Smooth muscle cell (in vitro differentiated cells): ENCODE measurements at regions not wholly inside any gene's neighbourhood (a gene's known extent, or its start where the extent isn't known, plus 50 kb on each side); places are given as distances from the start of the nearest gene placed in this dataset.

Source experiments
- DNase-seq: peaks from one replicate; lab custom pipeline; 2025; ENCODE audit not compliant: unreplicated experiment; lab: John Stamatoyannopoulos, UW
- H2AFZ ChIP-seq: fragments of 200-600 bp; sonication (generic); 2 replicates; pipeline ENCODE4 v1.6.0; 2016; ENCODE audit warnings: antibody characterized with exemption, low read depth, mild to moderate bottlenecking
- H3F3A ChIP-seq: fragments of 200-600 bp; sonication (generic); 2 replicates; pipeline ENCODE4 v1.6.0; 2017; ENCODE audit warnings: antibody characterized with exemption, low read depth
- H3K27ac ChIP-seq: fragments of 200-600 bp; sonication (generic); 2 replicates; pipeline ENCODE4 v1.5.1; 2016; ENCODE audit warnings: low read depth, mild to moderate bottlenecking
- H3K27me3 ChIP-seq: fragments of 200-600 bp; sonication (generic); 2 replicates; pipeline ENCODE4 v1.6.1; 2016; ENCODE audit warnings: low read depth, mild to moderate bottlenecking
- H3K36me3 ChIP-seq: fragments of 200-600 bp; sonication (generic); 2 replicates; pipeline ENCODE4 v1.5.1; 2016; ENCODE audit warnings: low read depth
- H3K4me1 ChIP-seq: fragments of 200-600 bp; sonication (generic); 2 replicates; pipeline ENCODE4 v1.5.1; 2016; ENCODE audit warnings: low read depth
- H3K4me2 ChIP-seq: fragments of 200-600 bp; sonication (generic); 2 replicates; pipeline ENCODE4 v1.6.0; 2016; ENCODE audit warnings: mild to moderate bottlenecking
- H3K4me3 ChIP-seq: fragments of 200-600 bp; sonication (generic); 2 replicates; pipeline ENCODE4 v1.5.1; 2016; ENCODE audit warnings: mild to moderate bottlenecking
- H3K79me2 ChIP-seq: fragments of 200-600 bp; sonication (generic); 2 replicates; pipeline ENCODE4 v1.6.0; 2016; ENCODE audit warnings: low read depth, mild to moderate bottlenecking
- H3K9ac ChIP-seq: fragments of 200-600 bp; sonication (generic); 2 replicates; pipeline ENCODE4 v1.6.0; 2016; ENCODE audit warnings: low read depth
- H3K9me3 ChIP-seq: fragments of 200-600 bp; sonication (generic); replicated peaks from 2 replicates; pipeline ENCODE4 v1.5.1; 2016; ENCODE audit warnings: low read depth
- H4K20me1 ChIP-seq: fragments of 200-600 bp; sonication (generic); 2 replicates; pipeline ENCODE4 v1.6.0; 2016; ENCODE audit warnings: low read depth
- CTCF ChIP-seq: fragments of 200-600 bp; sonication (generic); IDR thresholded peaks from 2 replicates; pipeline ENCODE4 v1.5.1; 2017; ENCODE audit warnings: borderline replicate concordance, mild to moderate bottlenecking, antibody characterized with exemption; ENCODE audit not compliant: insufficient read depth, poor library complexity, severe bottlenecking
- WGBS: methylation state at CpG from one replicate; pipeline ENCODE4 v1.1.7; 2016; ENCODE audit warnings: low lambda C conversion rate; 5-methylcytosine and 5-hydroxymethylcytosine counted together

GRCh38 chr1:157407917-157408525, 144.3 kb downstream of the FCRL5 start:
- DNase-seq, result no peak

GRCh38 chr1:157407367-157407766, 144.9 kb downstream of the FCRL5 start:
- H3K4me1 ChIP-seq, result no peaks in the 10 kb centered on the region
- no peak overlapping the region for H3K9ac ChIP-seq
- H3K4me2 ChIP-seq, result no peak overlapping the region
- no peak for DNase-seq
- no peaks in the 10 kb centered on the region for H4K20me1 ChIP-seq
- no peak overlapping the region for H3K4me3 ChIP-seq
- H3K36me3 ChIP-seq, result no peaks in the 10 kb centered on the region
- no peak for TF ChIP-seq CTCF
- H2AFZ ChIP-seq, result no peak overlapping the region
- H3F3A ChIP-seq, result no peaks in the 10 kb centered on the region
- no peaks in the 10 kb centered on the region for H3K27me3 ChIP-seq
- H3K9me3 ChIP-seq, result no peaks in the 10 kb centered on the region
- H3K79me2 ChIP-seq, result no peaks in the 10 kb centered on the region
- H3K27ac ChIP-seq, result no peak overlapping the region

More at GRCh38 chr1:157407917-157408525, 144.3 kb downstream of the FCRL5 start:
- H3K9ac ChIP-seq, result no peak overlapping the region
- no peaks in the 10 kb centered on the region for H3K79me2 ChIP-seq
- H3K9me3 ChIP-seq, result no peaks in the 10 kb centered on the region
- no peak for TF ChIP-seq CTCF
- no peaks in the 10 kb centered on the region for H3K27me3 ChIP-seq
- H4K20me1 ChIP-seq, result no peaks in the 10 kb centered on the region
- no peak overlapping the region for H3K4me2 ChIP-seq
- WGBS, result 65% methylated on average over 6 of the region's 6 CpGs
- H3F3A ChIP-seq, result no peaks in the 10 kb centered on the region
- H3K36me3 ChIP-seq, result no peaks in the 10 kb centered on the region
- no peak overlapping the region for H3K4me3 ChIP-seq
- no peaks in the 10 kb centered on the region for H3K4me1 ChIP-seq
- H2AFZ ChIP-seq, result no peak overlapping the region
- no peak overlapping the region for H3K27ac ChIP-seq

- no peak for TF ChIP-seq CTCF
- H3K4me1 ChIP-seq, result no peaks in the 10 kb centered on the region
- H3K4me2 ChIP-seq, result no peak overlapping the region
- no peaks in the 10 kb centered on the region for H3F3A ChIP-seq
- H3K27ac ChIP-seq, result no peak overlapping the region
- H2AFZ ChIP-seq, result no peak overlapping the region
- no peak overlapping the region for H3K9ac ChIP-seq
- H3K27me3 ChIP-seq, result no peaks in the 10 kb centered on the region
- no peaks in the 10 kb centered on the region for H4K20me1 ChIP-seq
- 95% methylated on average over 4 of the region's 4 CpGs for WGBS
- no peak for DNase-seq
- H3K36me3 ChIP-seq, result no peaks in the 10 kb centered on the region
- no peak overlapping the region for H3K4me3 ChIP-seq
- no peaks in the 10 kb centered on the region for H3K79me2 ChIP-seq
- no peaks in the 10 kb centered on the region for H3K9me3 ChIP-seq
Measured at GRCh38 chr1:157405662-157406061, 146.7 kb downstream of the FCRL5 start.

DNA sequence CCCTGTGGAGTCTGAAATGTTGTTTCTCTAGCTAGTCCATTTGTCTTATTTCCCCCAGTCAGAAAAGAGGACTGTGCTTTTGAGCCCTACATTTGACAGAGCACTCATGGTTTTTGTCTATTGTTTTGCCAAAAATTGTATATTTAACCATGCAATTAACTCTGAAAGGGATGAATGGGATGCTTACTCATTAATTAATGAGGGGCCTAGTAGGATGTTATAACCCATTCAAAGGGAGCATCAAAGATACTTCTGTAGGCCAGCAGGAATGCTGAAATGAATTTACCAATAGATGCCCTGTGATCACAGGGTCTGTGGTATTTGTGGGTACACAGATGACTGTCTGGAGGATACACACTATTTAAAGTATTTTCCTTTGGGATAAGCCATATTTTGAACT, 147.7 kb downstream of the FCRL5 start:
- no peaks in the 10 kb centered on the region for H3K36me3 ChIP-seq
- H4K20me1 ChIP-seq, result no peaks in the 10 kb centered on the region
- H3F3A ChIP-seq, result no peaks in the 10 kb centered on the region
- no peaks in the 10 kb centered on the region for H3K4me1 ChIP-seq
- no peak for DNase-seq
- H3K27me3 ChIP-seq, result no peaks in the 10 kb centered on the region
- H3K4me2 ChIP-seq, result peak overlapping the region; percentile 40
- no peaks in the 10 kb centered on the region for H3K9me3 ChIP-seq
- TF ChIP-seq CTCF, result no peak
- no peak overlapping the region for H3K4me3 ChIP-seq
- H3K9ac ChIP-seq, result no peak overlapping the region
- H3K27ac ChIP-seq, result peak overlapping the region; percentile 14
- H2AFZ ChIP-seq, result no peak overlapping the region
- H3K79me2 ChIP-seq, result no peaks in the 10 kb centered on the region
